ENCODE measurements at regions not wholly inside any gene's neighbourhood (a gene's known extent, or its start where the extent isn't known, plus 50 kb on each side); places are given as distances from the start of the nearest gene placed in this dataset.
"Not testable (repeated sequence)": the region's sequence is repeated elsewhere in the genome, so short reads cannot be mapped to it uniquely, and the experiment has no call there.

DNA sequence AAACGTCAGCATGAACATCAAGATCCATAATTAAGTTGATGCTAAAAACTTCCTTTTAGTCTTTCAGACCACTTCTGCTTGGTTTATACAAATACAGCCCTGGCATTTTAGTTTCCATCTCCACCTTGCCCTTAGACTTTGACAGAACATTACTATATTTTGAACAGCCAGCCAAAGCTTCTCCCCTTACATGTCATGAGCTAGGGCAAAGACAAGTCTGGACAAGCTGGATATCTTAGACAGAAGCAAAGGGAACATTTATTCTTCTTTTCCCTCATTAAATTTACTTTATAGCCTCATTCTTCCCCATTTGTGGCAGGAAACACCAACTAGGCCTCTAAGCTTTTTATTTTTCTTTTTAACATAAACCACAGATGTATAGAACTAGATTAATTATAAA, 403.3 kb downstream of the SUCLG1 start:
- H3K4me3 ChIP-seq (ENCODE audit: low read depth in 2 of 2, low read length in 2 of 2): no peak overlapping the region

GRCh38 chr2:84054577-84054976, 404.5 kb downstream of the SUCLG1 start:
- in situ Hi-C loops (cut with HindIII; ENCODE audit: low pct_unique_long_range_greater_than_20kb, low sequenced_read_pairs); CTCF ChIA-PET; H3K27ac ChIP-seq (ENCODE audit: low read length); ATAC-seq; POLR2A ChIA-PET; H3K4me1 ChIP-seq (ENCODE audit: control insufficient read depth, insufficient read depth, low read length); H3K4me3 ChIP-seq (ENCODE audit: low read depth in 2 of 2, low read length in 2 of 2); H3K36me3 ChIP-seq (ENCODE audit: control insufficient read depth, insufficient read depth, low read length); intact Hi-C loops (cut with micrococcal nuclease; ENCODE audit: unreplicated experiment); BruUV-seq (replicated peaks); H3K9me3 ChIP-seq (ENCODE audit: control insufficient read depth, insufficient read depth, low read depth, low read length); DNase-seq (ENCODE audit: low read depth, low spot score); H3K27me3 ChIP-seq (ENCODE audit: control insufficient read depth, insufficient read depth, low read length): not testable (repeated sequence)

More for the DNA sequence above, 403.3 kb downstream of the SUCLG1 start:
- CTCF ChIA-PET: no interaction called here
- BruUV-seq (replicated peaks): no TSS peak
- H3K27me3 ChIP-seq (ENCODE audit: control insufficient read depth, insufficient read depth, low read length): no peaks in the 10 kb centered on the region
- POLR2A ChIA-PET: no interaction called here
- no peaks in the 10 kb centered on the region for H3K9me3 ChIP-seq (ENCODE audit: control insufficient read depth, insufficient read depth, low read depth, low read length)
- no peak overlapping the region for H3K27ac ChIP-seq (ENCODE audit: low read length)
- in situ Hi-C loops (cut with HindIII; ENCODE audit: low pct_unique_long_range_greater_than_20kb, low sequenced_read_pairs): no loop called here
- TF ChIP-seq POLR2AphosphoS5 (IDR thresholded peaks at IDR 0.05; ENCODE audit: low read depth, low read length) (no peak), TCF7L2 (IDR thresholded peaks at IDR 0.05; ENCODE audit: low read depth, low read length) (no peak), SIN3A (IDR thresholded peaks at IDR 0.05; ENCODE audit: borderline replicate concordance, insufficient read depth, low read depth, low read length) (no peak), REST (IDR thresholded peaks at IDR 0.05; ENCODE audit: insufficient read depth in 1 of 2, low read depth in 2 of 2, low read length in 1 of 2) (no peak)
- TF ChIP-seq, protein P1, sequence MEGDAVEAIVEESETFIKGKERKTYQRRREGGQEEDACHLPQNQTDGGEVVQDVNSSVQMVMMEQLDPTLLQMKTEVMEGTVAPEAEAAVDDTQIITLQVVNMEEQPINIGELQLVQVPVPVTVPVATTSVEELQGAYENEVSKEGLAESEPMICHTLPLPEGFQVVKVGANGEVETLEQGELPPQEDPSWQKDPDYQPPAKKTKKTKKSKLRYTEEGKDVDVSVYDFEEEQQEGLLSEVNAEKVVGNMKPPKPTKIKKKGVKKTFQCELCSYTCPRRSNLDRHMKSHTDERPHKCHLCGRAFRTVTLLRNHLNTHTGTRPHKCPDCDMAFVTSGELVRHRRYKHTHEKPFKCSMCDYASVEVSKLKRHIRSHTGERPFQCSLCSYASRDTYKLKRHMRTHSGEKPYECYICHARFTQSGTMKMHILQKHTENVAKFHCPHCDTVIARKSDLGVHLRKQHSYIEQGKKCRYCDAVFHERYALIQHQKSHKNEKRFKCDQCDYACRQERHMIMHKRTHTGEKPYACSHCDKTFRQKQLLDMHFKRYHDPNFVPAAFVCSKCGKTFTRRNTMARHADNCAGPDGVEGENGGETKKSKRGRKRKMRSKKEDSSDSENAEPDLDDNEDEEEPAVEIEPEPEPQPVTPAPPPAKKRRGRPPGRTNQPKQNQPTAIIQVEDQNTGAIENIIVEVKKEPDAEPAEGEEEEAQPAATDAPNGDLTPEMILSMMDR (IDR thresholded peaks at IDR 0.05): no peak
- H3K4me1 ChIP-seq (ENCODE audit: control insufficient read depth, insufficient read depth, low read length): no peaks in the 10 kb centered on the region
- intact Hi-C loops (cut with micrococcal nuclease; ENCODE audit: unreplicated experiment): no loop called here
- no peak for DNase-seq (ENCODE audit: low read depth, low spot score)
- no peak for ATAC-seq
- H3K36me3 ChIP-seq (ENCODE audit: control insufficient read depth, insufficient read depth, low read length): no peaks in the 10 kb centered on the region

GRCh38 chr2:84052913-84053312, 406.2 kb downstream of the SUCLG1 start:
- no peaks in the 10 kb centered on the region for H3K9me3 ChIP-seq (ENCODE audit: control insufficient read depth, insufficient read depth, low read depth, low read length)
- H3K27ac ChIP-seq (ENCODE audit: low read length): no peak overlapping the region
- TF ChIP-seq, protein P1 (IDR thresholded peaks at IDR 0.05): no peak
- TF ChIP-seq REST (IDR thresholded peaks at IDR 0.05; ENCODE audit: insufficient read depth in 1 of 2, low read depth in 2 of 2, low read length in 1 of 2) (no peak), POLR2AphosphoS5 (IDR thresholded peaks at IDR 0.05; ENCODE audit: low read depth, low read length) (no peak), TCF7L2 (IDR thresholded peaks at IDR 0.05; ENCODE audit: low read depth, low read length) (no peak), SIN3A (IDR thresholded peaks at IDR 0.05; ENCODE audit: borderline replicate concordance, insufficient read depth, low read depth, low read length) (no peak)
- DNase-seq (ENCODE audit: low read depth, low spot score) (no peak), ATAC-seq (no peak)
- in situ Hi-C loops (cut with HindIII; ENCODE audit: low pct_unique_long_range_greater_than_20kb, low sequenced_read_pairs) (no loop called here), intact Hi-C loops (cut with micrococcal nuclease; ENCODE audit: unreplicated experiment) (no loop called here)
- no peaks in the 10 kb centered on the region for H3K4me1 ChIP-seq (ENCODE audit: control insufficient read depth, insufficient read depth, low read length)
- CTCF ChIA-PET: no interaction called here
- no TSS peak for BruUV-seq (replicated peaks)
- no peaks in the 10 kb centered on the region for H3K27me3 ChIP-seq (ENCODE audit: control insufficient read depth, insufficient read depth, low read length)
- no peaks in the 10 kb centered on the region for H3K36me3 ChIP-seq (ENCODE audit: control insufficient read depth, insufficient read depth, low read length)
- POLR2A ChIA-PET: no interaction called here
- H3K4me3 ChIP-seq (ENCODE audit: low read depth in 2 of 2, low read length in 2 of 2): no peak overlapping the region

Data from Panc1 (cell line).